ENCODE measurements at regions not wholly inside any gene's neighbourhood (a gene's known extent, or its start where the extent isn't known, plus 50 kb on each side); places are given as distances from the start of the nearest gene placed in this dataset.

DNA sequence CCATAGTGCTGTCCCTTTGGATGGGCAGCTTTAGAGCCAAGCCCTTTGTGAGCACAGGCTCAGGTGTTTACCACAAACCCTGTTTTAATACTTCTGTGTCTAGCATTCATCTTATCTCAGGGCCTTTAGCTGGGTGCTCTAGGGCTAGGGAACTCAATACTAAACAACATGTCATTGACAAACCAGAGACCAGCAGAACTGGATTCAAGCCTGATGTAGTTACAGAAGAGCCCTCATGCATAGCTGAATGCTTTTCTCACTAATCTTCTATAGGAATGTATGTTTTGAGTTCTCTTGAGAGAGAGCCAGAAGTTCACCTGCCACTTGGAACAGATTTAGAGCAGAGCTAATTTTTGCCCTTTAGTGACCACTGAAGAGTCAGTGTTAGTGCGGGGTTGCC lies 142.6 kb downstream of the DCK start:
- Mint-ChIP-seq H3K4me3 (no peak overlapping the region), H3K36me3 (peaks cover 0 to 4% (median 0%) of the 10 kb centered on the region in 3 donors), H3K27ac (no peak overlapping the region), H3K27me3 (peaks cover 0 to 1% of the 10 kb centered on the region in 2 donors), H3K4me1 (peaks cover 2% of the 10 kb centered on the region in 3 donors), H3K9me3 (no peaks in the 10 kb centered on the region)
- POLR2A ChIA-PET: no interaction called here
- no peaks in the 10 kb centered on the region for H3K4me1 ChIP-seq (ENCODE audit: insufficient read depth, low read length)
- no peaks in the 10 kb centered on the region for H3K36me3 ChIP-seq (ENCODE audit: insufficient read depth, low read length)
- H3K27me3 ChIP-seq (ENCODE audit: insufficient read depth, low read length, poor library complexity, severe bottlenecking): no peaks in the 10 kb centered on the region
- CTCF ChIA-PET: no interaction called here
- no peaks in the 10 kb centered on the region for H3K9me3 ChIP-seq (ENCODE audit: low read length)
- no peak overlapping the region for H3K4me3 ChIP-seq (ENCODE audit: low read length)
- no peak for DNase-seq
- H3K27ac ChIP-seq (ENCODE audit: low read depth, low read length): no peak overlapping the region

- Mint-ChIP-seq H3K4me1 (peaks cover 9 to 15% (median 10%) of the 10 kb centered on the region in 3 donors), H3K27ac (no peak overlapping the region), H3K9me3 (no peaks in the 10 kb centered on the region), H3K27me3 (peaks cover 0 to 1% of the 10 kb centered on the region in 2 donors), H3K36me3 (peaks cover 0 to 4% (median 0%) of the 10 kb centered on the region in 3 donors), H3K4me3 (no peak overlapping the region)
- Histone ChIP-seq H3K27me3 (ENCODE audit: insufficient read depth, low read length, poor library complexity, severe bottlenecking) (no peaks in the 10 kb centered on the region), H3K9me3 (ENCODE audit: low read length) (no peaks in the 10 kb centered on the region), H3K27ac (ENCODE audit: low read depth, low read length) (no peak overlapping the region), H3K36me3 (ENCODE audit: insufficient read depth, low read length) (no peaks in the 10 kb centered on the region), H3K4me3 (ENCODE audit: low read length) (no peak overlapping the region), H3K4me1 (ENCODE audit: insufficient read depth, low read length) (no peaks in the 10 kb centered on the region)
- POLR2A ChIA-PET: no interaction called here
- DNase-seq: no peak
- CTCF ChIA-PET: interaction anchor here (0.6 kb wide), 1 partner anchor 10 kb away, joined by 3 read pairs; no protein-coding TSS in a partner anchor
These were observed 144.7 kb downstream of the DCK start for GRCh38 chr4:71138007-71138615.

- peak overlapping the region in 1 of 8 donors; percentile 52 for H3K27ac Mint-ChIP-seq
- ChIA-PET POLR2A (no interaction called here), CTCF (no interaction called here)
- no peaks in the 10 kb centered on the region for H3K4me1 ChIP-seq (ENCODE audit: insufficient read depth, low read length)
- H3K4me1 Mint-ChIP-seq: peaks cover 9 to 15% (median 10%) of the 10 kb centered on the region in 3 donors
- no peaks in the 10 kb centered on the region for H3K9me3 Mint-ChIP-seq
- no peaks in the 10 kb centered on the region for H3K9me3 ChIP-seq (ENCODE audit: low read length)
- peaks cover 0 to 1% of the 10 kb centered on the region in 2 donors for H3K27me3 Mint-ChIP-seq
- no peaks in the 10 kb centered on the region for H3K36me3 ChIP-seq (ENCODE audit: insufficient read depth, low read length)
- peaks cover 0 to 5% (median 0%) of the 10 kb centered on the region in 3 donors for H3K36me3 Mint-ChIP-seq
- H3K27me3 ChIP-seq (ENCODE audit: insufficient read depth, low read length, poor library complexity, severe bottlenecking): no peaks in the 10 kb centered on the region
- H3K4me3 ChIP-seq (ENCODE audit: low read length): no peak overlapping the region
- H3K27ac ChIP-seq (ENCODE audit: low read depth, low read length): no peak overlapping the region
- no peak for DNase-seq
- H3K4me3 Mint-ChIP-seq: no peak overlapping the region
These were observed 147.1 kb downstream of the DCK start for GRCh38 chr4:71140563-71140962.

- ChIA-PET CTCF (no interaction called here), POLR2A (no interaction called here)
- Histone ChIP-seq H3K27me3 (ENCODE audit: insufficient read depth, low read length, poor library complexity, severe bottlenecking) (no peaks in the 10 kb centered on the region), H3K4me3 (ENCODE audit: low read length) (no peak overlapping the region), H3K36me3 (ENCODE audit: insufficient read depth, low read length) (no peaks in the 10 kb centered on the region), H3K27ac (ENCODE audit: low read depth, low read length) (no peak overlapping the region), H3K9me3 (ENCODE audit: low read length) (no peaks in the 10 kb centered on the region), H3K4me1 (ENCODE audit: insufficient read depth, low read length) (no peaks in the 10 kb centered on the region)
- Mint-ChIP-seq H3K36me3 (peaks cover 0 to 9% (median 0%) of the 10 kb centered on the region in 3 donors), H3K4me1 (peaks cover 9 to 15% (median 10%) of the 10 kb centered on the region in 3 donors), H3K27me3 (no peaks in the 10 kb centered on the region), H3K27ac (peak overlapping the region in 3 of 8 donors; percentile 8 to 68 (median 15)), H3K4me3 (peak overlapping the region in 1 of 7 donors; percentile 7), H3K9me3 (no peaks in the 10 kb centered on the region)
- DNase-seq: no peak
These were observed 147.7 kb downstream of the DCK start for GRCh38 chr4:71141125-71141524.

- peaks cover 0 to 1% of the 10 kb centered on the region in 2 donors for H3K27me3 Mint-ChIP-seq
- H3K4me1 Mint-ChIP-seq: peaks cover 0 to 2% (median 1%) of the 10 kb centered on the region in 3 donors
- no peaks in the 10 kb centered on the region for H3K36me3 ChIP-seq (ENCODE audit: insufficient read depth, low read length)
- H3K4me3 ChIP-seq (ENCODE audit: low read length): no peak overlapping the region
- H3K27ac Mint-ChIP-seq: no peak overlapping the region
- DNase-seq: no peak
- no peaks in the 10 kb centered on the region for H3K4me1 ChIP-seq (ENCODE audit: insufficient read depth, low read length)
- H3K36me3 Mint-ChIP-seq: peaks cover 0 to 5% (median 0%) of the 10 kb centered on the region in 3 donors
- no peak overlapping the region for H3K4me3 Mint-ChIP-seq
- no peak overlapping the region for H3K27ac ChIP-seq (ENCODE audit: low read depth, low read length)
- no peaks in the 10 kb centered on the region for H3K9me3 ChIP-seq (ENCODE audit: low read length)
- no peaks in the 10 kb centered on the region for H3K27me3 ChIP-seq (ENCODE audit: insufficient read depth, low read length, poor library complexity, severe bottlenecking)
- CTCF ChIA-PET: interaction anchor here (0.6 kb wide), 1 partner anchor 137 kb away, joined by 3 read pairs; no protein-coding TSS in a partner anchor
- peaks cover 0 to 2% (median 0%) of the 10 kb centered on the region in 5 donors for H3K9me3 Mint-ChIP-seq
- POLR2A ChIA-PET: no interaction called here
These were observed 153.8 kb downstream of the DCK start for GRCh38 chr4:71147261-71147660.

- Mint-ChIP-seq H3K27me3 (peaks cover 0 to 1% of the 10 kb centered on the region in 2 donors), H3K4me3 (no peak overlapping the region), H3K4me1 (no peaks in the 10 kb centered on the region), H3K36me3 (peaks cover 0 to 5% (median 0%) of the 10 kb centered on the region in 3 donors), H3K9me3 (peaks cover 0 to 2% (median 0%) of the 10 kb centered on the region in 5 donors), H3K27ac (no peak overlapping the region)
- Histone ChIP-seq H3K9me3 (ENCODE audit: low read length) (no peaks in the 10 kb centered on the region), H3K36me3 (ENCODE audit: insufficient read depth, low read length) (no peaks in the 10 kb centered on the region), H3K27me3 (ENCODE audit: insufficient read depth, low read length, poor library complexity, severe bottlenecking) (no peaks in the 10 kb centered on the region), H3K27ac (ENCODE audit: low read depth, low read length) (no peak overlapping the region), H3K4me1 (ENCODE audit: insufficient read depth, low read length) (no peaks in the 10 kb centered on the region), H3K4me3 (ENCODE audit: low read length) (no peak overlapping the region)
- POLR2A ChIA-PET: no interaction called here
- no peak for DNase-seq
- CTCF ChIA-PET: no interaction called here
These were observed 155.1 kb downstream of the DCK start for GRCh38 chr4:71148545-71148944.

GRCh38 chr4:71151054-71151453 lies 157.6 kb downstream of the DCK start:
- H3K4me3 Mint-ChIP-seq: no peak overlapping the region
- POLR2A ChIA-PET: no interaction called here

DNA sequence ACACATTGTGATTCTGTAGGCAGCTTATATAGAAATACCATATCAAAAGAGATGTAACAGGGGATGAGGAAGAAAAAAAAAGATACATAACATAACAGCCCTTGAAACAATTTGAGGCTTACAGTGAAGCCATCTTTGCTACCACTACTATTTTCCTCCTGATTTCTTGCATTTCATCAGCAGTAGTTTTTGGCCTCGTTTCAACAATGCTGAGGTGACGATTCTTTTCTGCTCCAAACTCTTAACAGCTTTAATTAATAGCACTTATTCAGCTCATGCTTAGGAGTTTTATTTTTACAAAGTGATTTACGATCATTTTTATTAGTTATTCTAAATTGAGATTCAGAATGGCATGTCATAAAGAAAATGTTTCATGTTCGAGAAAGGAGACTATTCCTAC lies 163.2 kb downstream of the DCK start:
- H3K9me3 ChIP-seq (ENCODE audit: low read length): no peaks in the 10 kb centered on the region
- DNase-seq: no peak
- H3K4me3 ChIP-seq (ENCODE audit: low read length): no peak overlapping the region
- POLR2A ChIA-PET: no interaction called here
- no peaks in the 10 kb centered on the region for H3K36me3 Mint-ChIP-seq
- no peaks in the 10 kb centered on the region for H3K9me3 Mint-ChIP-seq
- H3K36me3 ChIP-seq (ENCODE audit: insufficient read depth, low read length): no peaks in the 10 kb centered on the region
- H3K4me1 Mint-ChIP-seq: peaks cover 0 to 5% (median 0%) of the 10 kb centered on the region in 3 donors
- peaks cover 7 to 11% of the 10 kb centered on the region in 2 donors for H3K27me3 Mint-ChIP-seq
- H3K27me3 ChIP-seq (ENCODE audit: insufficient read depth, low read length, poor library complexity, severe bottlenecking): no peaks in the 10 kb centered on the region
- CTCF ChIA-PET: no interaction called here
- no peak overlapping the region for H3K27ac ChIP-seq (ENCODE audit: low read depth, low read length)
- H3K4me1 ChIP-seq (ENCODE audit: insufficient read depth, low read length): no peaks in the 10 kb centered on the region
- no peak overlapping the region for H3K4me3 Mint-ChIP-seq
- H3K27ac Mint-ChIP-seq: no peak overlapping the region

More at GRCh38 chr4:71151054-71151453, 157.6 kb downstream of the DCK start:
- Mint-ChIP-seq H3K9me3 (peaks cover 0 to 2% (median 0%) of the 10 kb centered on the region in 5 donors), H3K27me3 (peaks cover 0 to 5% of the 10 kb centered on the region in 2 donors), H3K27ac (no peak overlapping the region), H3K4me1 (no peaks in the 10 kb centered on the region), H3K36me3 (no peaks in the 10 kb centered on the region)
- Histone ChIP-seq H3K27me3 (ENCODE audit: insufficient read depth, low read length, poor library complexity, severe bottlenecking) (no peaks in the 10 kb centered on the region), H3K27ac (ENCODE audit: low read depth, low read length) (no peak overlapping the region), H3K9me3 (ENCODE audit: low read length) (no peaks in the 10 kb centered on the region), H3K4me3 (ENCODE audit: low read length) (no peak overlapping the region), H3K36me3 (ENCODE audit: insufficient read depth, low read length) (no peaks in the 10 kb centered on the region), H3K4me1 (ENCODE audit: insufficient read depth, low read length) (no peaks in the 10 kb centered on the region)
- DNase-seq: no peak
- CTCF ChIA-PET: no interaction called here
